BJ (cell line): ENCODE measurements at regions not wholly inside any gene's neighbourhood (a gene's known extent, or its start where the extent isn't known, plus 50 kb on each side); places are given as distances from the start of the nearest gene placed in this dataset.

Source experiments
- CTCF ChIA-PET: fragments of 350-600 bp; formaldehyde crosslinking; extraction: SDS; loops from one replicate; lab custom pipeline; 2021; ENCODE audit warnings: antibody characterized with exemption, inconsistent platforms; lab: Yijun Ruan, JAX
- POLR2A ChIA-PET: fragments of 300-600 bp; sonication (Branson Sonifier 250); formaldehyde crosslinking; extraction: SDS; loops from one replicate; lab custom pipeline; 2021; ENCODE audit warnings: antibody characterized with exemption; lab: Charles Lee
- DNase-seq: peaks from one replicate; pipeline ENCODE4 v3.0.0-alpha.2; 2011; ENCODE audit warnings: low read depth
- H3K27me3 ChIP-seq: 2 replicates; pipeline ENCODE4 v1.6.0; 2011; ENCODE audit warnings: low read length; ENCODE audit not compliant: control insufficient read depth, insufficient read depth
- H3K36me3 ChIP-seq: 2 replicates; pipeline ENCODE4 v1.5.1; 2011; ENCODE audit warnings: low read length; ENCODE audit not compliant: control insufficient read depth, insufficient read depth
- H3K4me3 ChIP-seq: 2 replicates; pipeline ENCODE4 v1.5.1; 2011; ENCODE audit warnings: low read depth, mild to moderate bottlenecking, control low read depth, low read length
- TF ChIP-seq, protein P1 (sequence below): IDR thresholded peaks from 2 replicates; pipeline ENCODE4 v1.5.1; 2011; ENCODE audit warnings: low read depth, mild to moderate bottlenecking, control low read depth, inconsistent platforms, low read length, moderate library complexity; ENCODE audit not compliant: insufficient read depth

DNA sequence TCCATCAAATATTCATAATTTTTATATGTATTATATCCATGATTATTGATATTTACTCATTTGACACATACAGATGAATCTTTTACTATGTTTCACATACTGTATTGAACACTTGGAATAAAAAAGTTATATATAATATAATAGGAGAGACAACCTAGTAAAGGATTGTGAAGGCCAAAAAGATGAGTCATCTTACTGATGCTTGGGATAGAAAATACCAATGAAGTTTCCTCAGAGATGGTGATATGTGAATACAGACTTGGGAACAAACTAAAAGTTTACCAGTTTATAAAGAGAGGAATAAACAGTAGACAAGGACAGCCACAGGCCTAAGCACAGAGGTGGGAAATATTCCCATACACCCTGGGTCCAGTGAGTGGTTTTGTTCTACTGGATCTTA, 743.9 kb upstream of the FLRT2 start:
- no peak overlapping the region for H3K4me3 ChIP-seq
- H3K36me3 ChIP-seq, result no peaks in the 10 kb centered on the region
- TF ChIP-seq, protein P1, sequence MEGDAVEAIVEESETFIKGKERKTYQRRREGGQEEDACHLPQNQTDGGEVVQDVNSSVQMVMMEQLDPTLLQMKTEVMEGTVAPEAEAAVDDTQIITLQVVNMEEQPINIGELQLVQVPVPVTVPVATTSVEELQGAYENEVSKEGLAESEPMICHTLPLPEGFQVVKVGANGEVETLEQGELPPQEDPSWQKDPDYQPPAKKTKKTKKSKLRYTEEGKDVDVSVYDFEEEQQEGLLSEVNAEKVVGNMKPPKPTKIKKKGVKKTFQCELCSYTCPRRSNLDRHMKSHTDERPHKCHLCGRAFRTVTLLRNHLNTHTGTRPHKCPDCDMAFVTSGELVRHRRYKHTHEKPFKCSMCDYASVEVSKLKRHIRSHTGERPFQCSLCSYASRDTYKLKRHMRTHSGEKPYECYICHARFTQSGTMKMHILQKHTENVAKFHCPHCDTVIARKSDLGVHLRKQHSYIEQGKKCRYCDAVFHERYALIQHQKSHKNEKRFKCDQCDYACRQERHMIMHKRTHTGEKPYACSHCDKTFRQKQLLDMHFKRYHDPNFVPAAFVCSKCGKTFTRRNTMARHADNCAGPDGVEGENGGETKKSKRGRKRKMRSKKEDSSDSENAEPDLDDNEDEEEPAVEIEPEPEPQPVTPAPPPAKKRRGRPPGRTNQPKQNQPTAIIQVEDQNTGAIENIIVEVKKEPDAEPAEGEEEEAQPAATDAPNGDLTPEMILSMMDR, result no peak
- ChIA-PET CTCF (no interaction called here), POLR2A (no interaction called here)
- H3K27me3 ChIP-seq, result no peaks in the 10 kb centered on the region
- no peak for DNase-seq

DNA sequence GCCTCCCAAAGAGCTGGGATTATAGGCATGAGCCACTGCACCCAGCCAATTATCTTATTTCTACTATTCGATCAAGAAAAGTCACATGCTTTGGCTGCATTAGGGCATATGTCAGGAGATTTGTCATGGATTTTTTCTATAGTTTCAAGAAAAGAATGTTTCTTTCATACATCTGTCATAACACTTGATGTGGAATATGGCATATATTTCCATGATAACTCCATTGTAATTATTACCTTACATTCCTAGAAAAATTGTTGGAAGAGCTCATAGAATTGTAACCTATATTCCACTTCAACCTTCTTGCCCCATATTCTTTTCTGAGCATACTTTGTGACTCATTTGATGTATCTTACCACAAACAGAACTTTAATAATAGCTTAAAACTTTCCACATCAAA, 740.9 kb upstream of the FLRT2 start:
- no peaks in the 10 kb centered on the region for H3K36me3 ChIP-seq
- H3K27me3 ChIP-seq, result no peaks in the 10 kb centered on the region
- DNase-seq, result no peak
- TF ChIP-seq, protein P1, result no peak
- H3K4me3 ChIP-seq, result no peak overlapping the region
- POLR2A ChIA-PET, result no interaction called here
- CTCF ChIA-PET, result interaction anchor here (1.1 kb wide), 1 partner anchor 17 kb away, joined by 3 read pairs; no protein-coding TSS in a partner anchor

DNA sequence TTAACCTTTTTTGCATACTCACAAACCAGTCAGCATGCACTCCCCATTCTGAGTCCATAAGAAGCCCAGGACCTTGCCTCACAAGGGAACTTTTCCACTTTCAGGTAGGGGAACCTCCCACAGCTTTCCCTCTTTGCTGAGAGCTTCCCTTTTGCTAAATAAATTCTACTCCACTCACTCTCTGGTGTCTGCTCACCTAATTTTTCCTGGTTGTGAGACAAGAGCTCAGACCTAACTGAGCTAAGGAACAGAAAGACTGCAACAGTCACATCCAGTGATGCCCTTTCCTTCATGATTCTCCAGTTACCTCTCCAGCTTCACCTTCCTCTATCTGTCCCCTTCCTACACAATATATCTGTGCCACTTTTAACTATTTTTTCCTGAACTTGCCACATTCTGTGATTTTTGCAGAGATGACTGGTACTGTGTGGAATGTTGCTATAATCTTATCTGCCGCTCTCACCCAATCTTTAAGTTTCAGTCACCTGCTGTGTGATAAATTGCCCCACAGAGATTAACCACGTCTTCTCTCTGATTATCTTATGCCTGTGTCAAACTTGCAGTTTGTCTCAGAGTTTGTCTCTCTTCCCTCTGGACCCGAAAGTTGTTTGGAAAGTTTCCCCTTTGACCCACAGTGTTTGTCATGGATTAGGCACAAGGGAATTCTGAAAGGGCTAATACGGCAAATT, 737.1 kb upstream of the FLRT2 start:
- Histone ChIP-seq H3K4me3 (no peak overlapping the region), H3K27me3 (no peaks in the 10 kb centered on the region), H3K36me3 (no peaks in the 10 kb centered on the region)
- ChIA-PET POLR2A (no interaction called here), CTCF (no interaction called here)
- DNase-seq, result no peak
- TF ChIP-seq, protein P1, result no peak

DNA sequence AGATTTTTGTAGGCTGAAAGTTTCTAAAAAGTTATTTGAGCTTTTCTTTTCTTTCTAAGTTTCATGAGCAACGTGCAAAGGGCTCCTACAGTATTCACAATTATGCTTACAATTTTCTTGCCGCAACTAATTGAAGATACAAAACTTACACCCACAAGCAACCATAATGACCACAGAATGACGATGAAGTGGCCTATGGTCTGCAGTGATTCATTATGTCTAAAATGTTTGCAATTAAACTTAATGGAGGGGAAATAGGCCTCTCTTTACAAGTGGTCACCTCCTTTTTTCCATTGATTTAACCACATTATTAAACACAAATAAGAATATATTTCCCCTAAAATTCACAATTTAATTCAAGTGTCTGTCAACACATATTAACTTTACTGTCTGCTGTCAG, 732.6 kb upstream of the FLRT2 start:
- TF ChIP-seq, protein P1, result no peak
- POLR2A ChIA-PET, result no interaction called here
- CTCF ChIA-PET, result no interaction called here
- Histone ChIP-seq H3K27me3 (no peaks in the 10 kb centered on the region), H3K36me3 (no peaks in the 10 kb centered on the region), H3K4me3 (no peak overlapping the region)
- no peak for DNase-seq

DNA sequence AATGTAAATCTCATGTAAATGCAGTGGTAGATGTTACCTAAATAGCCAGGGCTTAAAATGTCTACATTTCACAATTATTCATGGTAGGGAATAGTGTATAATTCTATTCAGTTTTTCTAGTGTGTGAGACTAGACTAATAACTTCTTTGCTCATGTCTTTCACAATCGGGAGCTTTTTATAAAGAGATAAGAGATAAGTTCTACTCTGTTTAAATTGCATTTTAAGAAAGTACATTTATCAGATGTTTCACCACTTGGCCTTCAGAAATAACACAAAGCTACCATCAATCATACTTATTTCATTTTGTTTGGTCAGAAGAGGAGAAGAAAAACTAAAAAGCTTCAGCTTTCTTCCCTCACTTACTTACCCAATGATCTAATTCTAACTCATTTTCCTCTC, 725.5 kb upstream of the FLRT2 start:
- TF ChIP-seq, protein P1, result no peak
- H3K36me3 ChIP-seq, result no peaks in the 10 kb centered on the region
- no peak overlapping the region for H3K4me3 ChIP-seq
- no peaks in the 10 kb centered on the region for H3K27me3 ChIP-seq
- ChIA-PET POLR2A (no interaction called here), CTCF (no interaction called here)
- DNase-seq, result no peak
